ENCODE measurements at regions not wholly inside any gene's neighbourhood (a gene's known extent, or its start where the extent isn't known, plus 50 kb on each side); places are given as distances from the start of the nearest gene placed in this dataset.

DNA sequence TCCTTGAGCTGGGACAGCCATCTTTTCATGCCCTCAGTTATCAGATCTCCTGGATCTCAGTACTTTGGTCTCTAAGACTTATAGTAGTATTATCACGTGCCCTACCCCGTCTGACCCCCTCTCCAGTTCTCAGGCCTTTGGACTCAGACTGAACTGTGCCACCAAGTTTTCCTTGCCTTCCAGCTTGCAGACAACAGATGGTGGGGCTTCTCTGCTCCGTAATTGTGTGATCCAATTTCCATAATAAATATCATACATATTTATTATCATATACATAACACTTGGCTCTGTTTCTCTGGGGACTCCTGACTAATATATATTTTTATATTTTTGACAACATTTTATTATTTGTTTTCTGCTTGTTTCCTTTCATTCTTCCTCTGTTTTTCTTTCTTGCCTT lies 458.8 kb upstream of the SEMA6D start:
- no peak for TF ChIP-seq POLR2A (IDR thresholded peaks at IDR 0.05)
- TF ChIP-seq, protein P1, sequence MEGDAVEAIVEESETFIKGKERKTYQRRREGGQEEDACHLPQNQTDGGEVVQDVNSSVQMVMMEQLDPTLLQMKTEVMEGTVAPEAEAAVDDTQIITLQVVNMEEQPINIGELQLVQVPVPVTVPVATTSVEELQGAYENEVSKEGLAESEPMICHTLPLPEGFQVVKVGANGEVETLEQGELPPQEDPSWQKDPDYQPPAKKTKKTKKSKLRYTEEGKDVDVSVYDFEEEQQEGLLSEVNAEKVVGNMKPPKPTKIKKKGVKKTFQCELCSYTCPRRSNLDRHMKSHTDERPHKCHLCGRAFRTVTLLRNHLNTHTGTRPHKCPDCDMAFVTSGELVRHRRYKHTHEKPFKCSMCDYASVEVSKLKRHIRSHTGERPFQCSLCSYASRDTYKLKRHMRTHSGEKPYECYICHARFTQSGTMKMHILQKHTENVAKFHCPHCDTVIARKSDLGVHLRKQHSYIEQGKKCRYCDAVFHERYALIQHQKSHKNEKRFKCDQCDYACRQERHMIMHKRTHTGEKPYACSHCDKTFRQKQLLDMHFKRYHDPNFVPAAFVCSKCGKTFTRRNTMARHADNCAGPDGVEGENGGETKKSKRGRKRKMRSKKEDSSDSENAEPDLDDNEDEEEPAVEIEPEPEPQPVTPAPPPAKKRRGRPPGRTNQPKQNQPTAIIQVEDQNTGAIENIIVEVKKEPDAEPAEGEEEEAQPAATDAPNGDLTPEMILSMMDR (IDR thresholded peaks at IDR 0.05): no peak
- Histone ChIP-seq H3K27me3 (no peaks in the 10 kb centered on the region), H3K4me1 (no peaks in the 10 kb centered on the region), H3K9me3 (no peaks in the 10 kb centered on the region), H3K27ac (no peak overlapping the region), H3K36me3 (replicated peaks in 1 of 2; ENCODE audit: insufficient read depth in 1 of 2, low read depth in 2 of 2) (no peaks in the 10 kb centered on the region), H3K4me3 (no peak overlapping the region)
- ATAC-seq (no peak), DNase-seq (no peak)
- intact Hi-C loops (cut with DNase I): no loop called here
- 63 to 75% methylated on average over 3 of the region's 3 CpGs for WGBS, 2 donors

DNA sequence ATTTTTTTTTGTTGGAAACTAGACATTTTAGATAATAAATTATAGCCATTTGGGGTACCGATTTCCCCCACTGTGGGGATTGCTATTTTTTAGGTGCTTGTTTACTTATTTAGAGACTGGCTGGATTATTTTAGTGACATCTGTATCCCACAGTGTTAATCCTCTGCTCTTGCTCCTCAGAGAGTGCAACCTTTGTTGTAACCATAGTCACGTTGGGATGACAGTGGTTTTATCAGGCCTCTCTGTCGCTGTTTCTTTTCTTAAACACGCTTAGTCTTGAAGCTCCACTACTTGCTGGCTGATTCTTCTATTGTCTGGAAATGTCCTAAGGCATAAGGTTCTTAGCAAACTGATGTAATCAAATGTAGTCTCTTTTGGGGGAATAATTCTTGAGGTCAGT lies 451.6 kb upstream of the SEMA6D start:
- intact Hi-C loops (cut with DNase I): no loop called here
- no peak overlapping the region for H3K27ac ChIP-seq
- 72 to 77% methylated on average over 4 of the region's 4 CpGs for WGBS, 2 donors
- H3K9me3 ChIP-seq: no peaks in the 10 kb centered on the region
- no peaks in the 10 kb centered on the region for H3K4me1 ChIP-seq
- ATAC-seq: no peak
- no peaks in the 10 kb centered on the region for H3K36me3 ChIP-seq (replicated peaks in 1 of 2; ENCODE audit: insufficient read depth in 1 of 2, low read depth in 2 of 2)
- DNase-seq: no peak
- H3K4me3 ChIP-seq: no peak overlapping the region
- H3K27me3 ChIP-seq: no peaks in the 10 kb centered on the region
- TF ChIP-seq POLR2A (IDR thresholded peaks at IDR 0.05): no peak
- TF ChIP-seq, protein P1 (IDR thresholded peaks at IDR 0.05): no peak

DNA sequence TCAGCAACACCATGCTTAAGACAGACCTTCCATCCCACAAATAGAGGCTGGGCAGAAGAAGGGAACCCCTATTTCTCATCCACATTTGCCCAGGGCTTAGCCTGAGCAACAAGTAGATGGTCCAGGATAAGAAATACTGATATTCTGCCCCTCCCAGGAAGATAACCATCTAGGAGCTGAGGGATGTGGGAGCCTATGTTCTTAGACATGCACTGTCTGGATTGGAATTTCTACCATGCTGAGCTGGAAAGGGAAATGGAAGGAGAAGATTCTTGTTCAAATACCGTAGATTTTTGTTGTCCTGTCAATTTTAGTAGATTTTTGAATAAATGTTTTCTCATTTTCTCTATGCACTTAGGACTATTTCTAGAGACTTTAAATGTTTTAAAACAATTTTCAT lies 450.7 kb upstream of the SEMA6D start:
- Histone ChIP-seq H3K27ac (no peak overlapping the region), H3K4me3 (no peak overlapping the region), H3K36me3 (replicated peaks in 1 of 2; ENCODE audit: insufficient read depth in 1 of 2, low read depth in 2 of 2) (no peaks in the 10 kb centered on the region), H3K4me1 (no peaks in the 10 kb centered on the region), H3K27me3 (no peaks in the 10 kb centered on the region), H3K9me3 (no peaks in the 10 kb centered on the region)
- WGBS, 2 donors: 71 to 88% methylated on average over 1 of the region's 1 CpG
- intact Hi-C loops (cut with DNase I): no loop called here
- ATAC-seq (no peak), DNase-seq (no peak)
- no peak for TF ChIP-seq POLR2A (IDR thresholded peaks at IDR 0.05)
- TF ChIP-seq, protein P1 (IDR thresholded peaks at IDR 0.05): no peak

DNA sequence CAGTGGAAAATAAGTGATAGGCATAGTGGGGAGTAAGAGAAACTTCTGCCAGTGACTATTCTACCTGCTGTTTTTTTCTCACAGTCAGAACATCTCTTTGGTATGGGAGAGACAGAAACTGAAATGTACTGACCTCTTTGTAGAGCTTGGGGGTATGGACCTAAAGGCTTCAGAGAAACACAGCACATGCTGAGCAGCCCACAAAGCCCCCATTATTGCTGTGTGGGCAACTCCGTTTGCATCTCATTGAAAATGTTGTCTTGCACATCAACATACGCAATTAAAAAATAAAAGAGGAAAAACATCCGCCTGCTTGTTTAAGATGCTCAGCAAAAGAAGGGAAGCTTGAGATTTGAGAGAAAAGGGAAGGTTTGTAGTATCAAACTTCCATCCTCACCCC lies 443.4 kb upstream of the SEMA6D start:
- 61 to 74% methylated on average over 3 of the region's 3 CpGs for WGBS, 2 donors
- no peak overlapping the region for H3K27ac ChIP-seq
- TF ChIP-seq POLR2A (IDR thresholded peaks at IDR 0.05): no peak
- TF ChIP-seq, protein P1 (IDR thresholded peaks at IDR 0.05): no peak
- H3K4me1 ChIP-seq: no peaks in the 10 kb centered on the region
- DNase-seq (no peak), ATAC-seq (no peak)
- intact Hi-C loops (cut with DNase I): no loop called here
- no peaks in the 10 kb centered on the region for H3K36me3 ChIP-seq (replicated peaks in 1 of 2; ENCODE audit: insufficient read depth in 1 of 2, low read depth in 2 of 2)
- H3K4me3 ChIP-seq: no peak overlapping the region
- H3K9me3 ChIP-seq: no peaks in the 10 kb centered on the region
- no peaks in the 10 kb centered on the region for H3K27me3 ChIP-seq

DNA sequence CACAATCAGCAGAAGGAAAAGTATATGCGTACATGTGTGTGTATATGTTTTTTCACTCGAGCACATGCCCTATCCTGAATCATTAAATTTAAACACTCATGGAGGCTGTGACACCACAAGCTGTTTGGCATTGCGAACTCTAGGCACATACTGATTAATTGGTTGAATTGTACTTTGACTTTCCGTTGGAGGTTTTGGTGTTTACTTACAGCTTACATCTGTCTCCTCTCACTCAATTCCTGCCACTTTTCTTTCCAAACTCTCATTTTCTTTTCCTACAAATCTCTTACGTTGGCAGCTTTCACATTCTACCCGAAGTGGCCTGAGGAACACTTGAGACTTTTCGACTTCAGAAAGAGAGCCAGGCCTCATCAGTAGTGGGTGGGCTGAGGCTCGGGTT lies 434.1 kb upstream of the SEMA6D start:
- no peaks in the 10 kb centered on the region for H3K36me3 ChIP-seq (replicated peaks in 1 of 2; ENCODE audit: insufficient read depth in 1 of 2, low read depth in 2 of 2)
- WGBS, 2 donors: 36 to 45% methylated on average over 8 of the region's 8 CpGs
- H3K9me3 ChIP-seq: no peaks in the 10 kb centered on the region
- H3K27ac ChIP-seq: no peak overlapping the region
- ATAC-seq (no peak), DNase-seq (no peak)
- intact Hi-C loops (cut with DNase I): no loop called here
- no peaks in the 10 kb centered on the region for H3K4me1 ChIP-seq
- no peak overlapping the region for H3K4me3 ChIP-seq
- TF ChIP-seq, protein P1 (IDR thresholded peaks at IDR 0.05): no peak
- no peak for TF ChIP-seq POLR2A (IDR thresholded peaks at IDR 0.05)
- H3K27me3 ChIP-seq: no peaks in the 10 kb centered on the region

All from body of pancreas (tissue), 4 donors.